H1 (cell line): ENCODE measurements at regions not wholly inside any gene's neighbourhood (a gene's known extent, or its start where the extent isn't known, plus 50 kb on each side); places are given as distances from the start of the nearest gene placed in this dataset.

Experiments
- ASH2L ChIP-seq: fragments of 200-600, 300-600 bp; sonication (generic); IDR thresholded peaks from one replicate; pipeline ENCODE4 v1.7.1; 2017; ENCODE audit warnings: low read length
- BACH1 ChIP-seq: IDR thresholded peaks from 2 replicates; pipeline ENCODE4 v1.6.1; 2012; ENCODE audit warnings: low read length, improper control_type of control experiment
- KDM4A ChIP-seq: IDR thresholded peaks from one replicate; pipeline ENCODE4 v1.7.1; 2012; ENCODE audit warnings: low read depth, mild to moderate bottlenecking, moderate library complexity, low read length, inconsistent platforms; ENCODE audit not compliant: severe bottlenecking
- RXRA ChIP-seq: IDR thresholded peaks from 2 replicates; pipeline ENCODE4 v1.6.1; 2011; ENCODE audit warnings: low read depth, mild to moderate bottlenecking, low read length, moderate library complexity; ENCODE audit not compliant: insufficient read depth
- USF2 ChIP-seq: IDR thresholded peaks from 2 replicates; pipeline ENCODE4 v1.6.1; 2011; ENCODE audit warnings: low read length, improper control_type of control experiment

GRCh38 chr5:112612663-112613062 is 125.0 kb upstream of the APC start (continued):
- TF ChIP-seq USF2 (no peak), RXRA (no peak), KDM4A (no peak), ASH2L (no peak), BACH1 (no peak)
